ENCODE measurements at regions not wholly inside any gene's neighbourhood (a gene's known extent, or its start where the extent isn't known, plus 50 kb on each side); places are given as distances from the start of the nearest gene placed in this dataset.

- no peak for TF ChIP-seq POLR2A (IDR thresholded peaks at IDR 0.05; ENCODE audit: low read depth, low read length)
- no peak for TF ChIP-seq POLR2AphosphoS5 (IDR thresholded peaks at IDR 0.05; ENCODE audit: low read depth, low read length)
- TF ChIP-seq SPI1 (IDR thresholded peaks at IDR 0.05; ENCODE audit: low read depth, low read length) = no peak
- no peak for TF ChIP-seq TAF1 (IDR thresholded peaks at IDR 0.05; ENCODE audit: low read depth, low read length)
- no peak for TF ChIP-seq PAX5 (IDR thresholded peaks at IDR 0.05; ENCODE audit: insufficient read depth, low read length, severe bottlenecking)
These were observed 60.8 kb upstream of the SP4 start for GRCh38 chr7:21367081-21367480.

Data from GM12891 (cell line).